ENCODE measurements at regions not wholly inside any gene's neighbourhood (a gene's known extent, or its start where the extent isn't known, plus 50 kb on each side); places are given as distances from the start of the nearest gene placed in this dataset.

DNA sequence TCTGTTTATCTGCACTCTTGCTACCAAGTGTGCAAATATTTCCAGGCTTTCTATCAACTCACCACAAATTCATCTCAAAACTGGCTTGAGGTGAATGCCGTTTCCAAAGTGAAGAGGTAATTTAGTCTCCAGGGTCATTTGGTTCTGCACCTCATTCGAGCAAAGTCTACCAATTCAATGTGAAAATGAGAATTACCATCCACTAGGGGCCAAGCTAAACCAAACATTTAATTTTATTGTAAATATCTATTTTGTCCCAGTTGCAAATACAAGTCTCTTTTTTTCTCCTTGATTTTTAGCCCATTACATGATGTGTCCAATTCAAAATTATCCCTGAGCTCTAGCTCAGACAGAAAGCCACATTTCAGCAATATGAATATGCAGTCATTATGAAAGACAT is 152.3 kb upstream of the PTBP2 start:
- no peak overlapping the region for H3K4me3 ChIP-seq (ENCODE audit: low read depth, low read length)

DNA sequence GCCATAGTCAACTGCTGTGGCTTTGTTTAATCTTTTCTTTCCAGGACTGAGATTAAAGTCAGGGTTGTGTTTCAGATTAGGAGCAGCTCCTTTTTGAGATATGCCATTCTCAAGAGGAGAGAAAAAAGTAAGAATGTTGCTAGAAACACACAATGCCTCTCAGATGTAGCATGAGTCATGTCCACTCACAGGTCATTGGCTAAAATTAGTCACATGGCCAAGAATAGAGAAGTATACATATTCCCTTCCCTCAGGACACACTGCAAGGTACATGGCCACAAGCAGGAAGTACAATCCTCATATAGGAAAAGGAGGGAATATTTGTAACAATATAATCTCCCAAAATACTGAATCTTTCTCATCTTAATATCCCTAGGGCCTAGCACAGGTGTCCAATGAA is 141.9 kb upstream of the PTBP2 start:
- no peak for DNase-seq (ENCODE audit: low read depth)
- no peaks in the 10 kb centered on the region; the same call in 1 of the 2 replicates for H3K27me3 ChIP-seq (ENCODE audit: control insufficient read depth, insufficient read depth, low read length)
- no peak overlapping the region for H3K4me3 ChIP-seq (ENCODE audit: low read depth, low read length)
- TF ChIP-seq, protein P1, sequence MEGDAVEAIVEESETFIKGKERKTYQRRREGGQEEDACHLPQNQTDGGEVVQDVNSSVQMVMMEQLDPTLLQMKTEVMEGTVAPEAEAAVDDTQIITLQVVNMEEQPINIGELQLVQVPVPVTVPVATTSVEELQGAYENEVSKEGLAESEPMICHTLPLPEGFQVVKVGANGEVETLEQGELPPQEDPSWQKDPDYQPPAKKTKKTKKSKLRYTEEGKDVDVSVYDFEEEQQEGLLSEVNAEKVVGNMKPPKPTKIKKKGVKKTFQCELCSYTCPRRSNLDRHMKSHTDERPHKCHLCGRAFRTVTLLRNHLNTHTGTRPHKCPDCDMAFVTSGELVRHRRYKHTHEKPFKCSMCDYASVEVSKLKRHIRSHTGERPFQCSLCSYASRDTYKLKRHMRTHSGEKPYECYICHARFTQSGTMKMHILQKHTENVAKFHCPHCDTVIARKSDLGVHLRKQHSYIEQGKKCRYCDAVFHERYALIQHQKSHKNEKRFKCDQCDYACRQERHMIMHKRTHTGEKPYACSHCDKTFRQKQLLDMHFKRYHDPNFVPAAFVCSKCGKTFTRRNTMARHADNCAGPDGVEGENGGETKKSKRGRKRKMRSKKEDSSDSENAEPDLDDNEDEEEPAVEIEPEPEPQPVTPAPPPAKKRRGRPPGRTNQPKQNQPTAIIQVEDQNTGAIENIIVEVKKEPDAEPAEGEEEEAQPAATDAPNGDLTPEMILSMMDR (IDR thresholded peaks at IDR 0.05; ENCODE audit: insufficient read depth, low read depth, low read length), result no peak
- H3K36me3 ChIP-seq (ENCODE audit: control insufficient read depth, insufficient read depth, low read length), result no peaks in the 10 kb centered on the region
- ChIA-PET CTCF (no interaction called here), POLR2A (no interaction called here)

More for the DNA sequence above, 152.3 kb upstream of the PTBP2 start:
- TF ChIP-seq, protein P1 (IDR thresholded peaks at IDR 0.05; ENCODE audit: insufficient read depth, low read depth, low read length), result no peak
- no peak for DNase-seq (ENCODE audit: low read depth)
- POLR2A ChIA-PET, result no interaction called here
- H3K27me3 ChIP-seq (ENCODE audit: control insufficient read depth, insufficient read depth, low read length), result no peaks in the 10 kb centered on the region
- CTCF ChIA-PET, result interaction anchor here (0.7 kb wide), 1 partner anchor 9 kb away, joined by 3 read pairs; no protein-coding TSS in a partner anchor
- H3K36me3 ChIP-seq (ENCODE audit: control insufficient read depth, insufficient read depth, low read length), result no peaks in the 10 kb centered on the region

DNA sequence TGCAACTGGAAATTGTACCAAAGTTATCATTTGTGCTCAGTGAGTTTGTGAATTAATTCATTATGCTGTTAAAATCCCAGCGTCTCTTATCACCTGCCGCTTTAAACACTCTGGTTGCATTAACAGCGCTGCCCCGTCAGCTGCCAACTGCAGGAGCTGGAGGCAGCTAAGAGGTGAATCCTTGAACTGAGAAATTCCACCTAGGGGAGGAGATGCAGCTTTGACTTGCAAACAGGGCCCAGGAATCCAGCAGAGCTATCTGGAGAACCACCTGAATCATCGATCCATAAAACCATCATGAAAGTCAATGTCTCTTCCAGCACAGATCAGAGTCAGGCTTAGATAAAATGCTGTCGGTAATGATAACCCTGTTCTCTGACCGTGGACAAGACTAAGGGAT is 140.7 kb upstream of the PTBP2 start:
- Histone ChIP-seq H3K4me3 (ENCODE audit: low read depth, low read length) (no peak overlapping the region), H3K27me3 (ENCODE audit: control insufficient read depth, insufficient read depth, low read length) (no peaks in the 10 kb centered on the region), H3K36me3 (ENCODE audit: control insufficient read depth, insufficient read depth, low read length) (no peaks in the 10 kb centered on the region)
- TF ChIP-seq, protein P1 (IDR thresholded peaks at IDR 0.05; ENCODE audit: insufficient read depth, low read depth, low read length), result no peak
- DNase-seq (ENCODE audit: low read depth), result no peak
- ChIA-PET CTCF (no interaction called here), POLR2A (no interaction called here)

DNA sequence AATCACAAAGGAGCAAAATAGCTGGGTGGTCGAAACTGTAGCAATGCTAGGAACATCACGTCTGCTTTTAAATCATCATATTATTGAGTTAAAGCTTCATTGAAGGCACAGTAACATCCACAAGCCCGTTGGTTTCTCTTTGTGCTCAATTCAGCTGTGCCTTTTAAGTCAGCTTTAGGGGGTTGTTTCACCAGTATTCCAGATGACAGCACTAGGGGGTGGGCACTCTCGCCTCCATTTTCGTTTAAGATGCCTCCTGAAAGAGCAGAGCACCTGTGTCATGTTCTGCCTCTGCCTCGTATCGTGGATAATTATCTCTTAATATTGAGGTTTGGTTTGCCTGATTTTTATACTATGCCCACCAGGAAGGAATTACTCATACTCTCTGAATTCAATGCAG is 139.8 kb upstream of the PTBP2 start:
- no peak for DNase-seq (ENCODE audit: low read depth)
- TF ChIP-seq, protein P1 (IDR thresholded peaks at IDR 0.05; ENCODE audit: insufficient read depth, low read depth, low read length), result no peak
- ChIA-PET POLR2A (no interaction called here), CTCF (no interaction called here)
- no peaks in the 10 kb centered on the region for H3K36me3 ChIP-seq (ENCODE audit: control insufficient read depth, insufficient read depth, low read length)
- H3K4me3 ChIP-seq (ENCODE audit: low read depth, low read length), result no peak overlapping the region
- no peaks in the 10 kb centered on the region for H3K27me3 ChIP-seq (ENCODE audit: control insufficient read depth, insufficient read depth, low read length)

DNA sequence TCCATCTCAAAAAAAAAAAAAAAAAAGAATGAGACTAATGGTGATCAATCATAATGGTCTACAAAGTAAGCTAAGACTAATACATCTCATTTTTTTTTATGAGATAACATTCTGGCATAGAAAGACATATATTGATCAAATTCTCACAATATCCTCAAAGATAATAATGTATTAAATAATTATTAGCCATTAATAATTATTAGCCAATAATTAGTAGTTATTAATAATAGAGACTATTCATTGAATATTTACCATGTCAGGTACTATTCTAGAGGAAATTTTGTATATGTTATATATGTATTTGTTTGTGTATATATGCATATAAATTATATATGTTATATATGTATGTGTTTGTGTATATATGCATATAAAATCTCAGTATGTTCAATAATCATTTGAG is 137.7 kb upstream of the PTBP2 start:
- no peak for DNase-seq (ENCODE audit: low read depth)
- ChIA-PET CTCF (interaction anchor here (0.8 to 1.9 kb wide), 3 partner anchors 9 to 38 kb away, joined by 4 to 8 read pairs (median 4); no protein-coding TSS in a partner anchor), POLR2A (no interaction called here)
- H3K4me3 ChIP-seq (ENCODE audit: low read depth, low read length), result no peak overlapping the region
- no peaks in the 10 kb centered on the region for H3K36me3 ChIP-seq (ENCODE audit: control insufficient read depth, insufficient read depth, low read length)
- H3K27me3 ChIP-seq (ENCODE audit: control insufficient read depth, insufficient read depth, low read length), result no peaks in the 10 kb centered on the region; the same call in 1 of the 2 replicates
- TF ChIP-seq, protein P1 (IDR thresholded peaks at IDR 0.05; ENCODE audit: insufficient read depth, low read depth, low read length), result no peak

Measured in BJ (cell line).